H1 (cell line): ENCODE measurements at regions not wholly inside any gene's neighbourhood (a gene's known extent, or its start where the extent isn't known, plus 50 kb on each side); places are given as distances from the start of the nearest gene placed in this dataset.

ENCODE experiments used
- CTCF ChIA-PET: fragments of 300-600 bp; sonication (Branson Sonifier 250); formaldehyde crosslinking; loops from one replicate; lab custom pipeline; 2021; ENCODE audit not compliant: partially characterized antibody; lab: Charles Lee
- POLR2A ChIA-PET: fragments of 300-600 bp; sonication (Branson Sonifier 250); formaldehyde crosslinking; loops from one replicate; lab custom pipeline; 2021; ENCODE audit warnings: inconsistent platforms; ENCODE audit not compliant: partially characterized antibody; lab: Charles Lee
- DNase-seq, 2 experiments: peaks; one replicate each; pipeline versions ENCODE4 v3.0.0 to v3.0.0-alpha.2; 2010 to 2022; ENCODE audit warnings: low spot score in 2 of 2, low read depth in 1 of 2, mixed read lengths in 1 of 2
- FAIRE-seq: peaks from 2 replicates; lab custom pipeline; 2011; peaks lifted over from hg19 to GRCh38; lab: Jason Lieb, UNC
- H2AFZ ChIP-seq: 2 replicates; pipeline ENCODE4 v1.8.1; 2012; ENCODE audit warnings: low read length, inconsistent platforms
- H2AK5ac ChIP-seq: 2 replicates; pipeline ENCODE4 v1.6.1; 2013; ENCODE audit warnings: low read depth, low read length
- H2BK120ac ChIP-seq: replicated peaks from 2 replicates; pipeline ENCODE3; 2013; ENCODE audit warnings: low read depth, low read length, inconsistent platforms
- H2BK12ac ChIP-seq: 2 replicates; pipeline ENCODE4 v1.6.1; 2013; ENCODE audit warnings: low read depth, low read length
- H2BK15ac ChIP-seq: 2 replicates; pipeline ENCODE4 v1.6.1; 2013; ENCODE audit warnings: low read length
- H2BK20ac ChIP-seq: 2 replicates; pipeline ENCODE4 v1.6.1; 2013; ENCODE audit warnings: low read length
- H2BK5ac ChIP-seq: 2 replicates; pipeline ENCODE4 v1.6.1; 2013; ENCODE audit warnings: low read depth, low read length
- H3K14ac ChIP-seq: 2 replicates; pipeline ENCODE4 v1.6.1; 2013; ENCODE audit warnings: inconsistent platforms; ENCODE audit not compliant: insufficient read length
- H3K18ac ChIP-seq: 2 replicates; pipeline ENCODE4 v1.6.1; 2013; ENCODE audit warnings: low read length; ENCODE audit errors: extremely low read depth
- H3K23ac ChIP-seq: 2 replicates; pipeline ENCODE4 v1.6.1; 2013; ENCODE audit warnings: inconsistent platforms; ENCODE audit not compliant: insufficient read length
- H3K23me2 ChIP-seq: 2 replicates; pipeline ENCODE4 v1.6.1; 2013; ENCODE audit warnings: low read depth, low read length
- H3K27ac ChIP-seq: 2 replicates; pipeline ENCODE4 v1.6.1; 2011; ENCODE audit warnings: low read depth, low read length, inconsistent platforms
- H3K27me3 ChIP-seq, 4 experiments: replicated peaks in 1 of 4; 1 replicate in 1 of 4; 2 replicates in 3 of 4; pipeline versions ENCODE4 v1.6.1 to v1.8.1; 2011 to 2013; ENCODE audit warnings: low read length in 3 of 4, mild to moderate bottlenecking in 3 of 4, inconsistent platforms in 2 of 4, mixed read lengths in 2 of 4, moderate library complexity in 1 of 4; ENCODE audit not compliant: control insufficient read depth in 3 of 4, insufficient read depth in 3 of 4; ENCODE audit errors: extremely low read depth in 1 of 4
- H3K36me3 ChIP-seq, 4 experiments: 2 replicates each; pipeline versions ENCODE4 v1.6.1 to v1.8.1; 2011 to 2013; ENCODE audit warnings: mild to moderate bottlenecking in 4 of 4, low read length in 3 of 4, moderate library complexity in 2 of 4, control low read depth in 1 of 4, inconsistent platforms in 1 of 4; ENCODE audit not compliant: insufficient read depth in 4 of 4, control insufficient read depth in 2 of 4
- H3K4ac ChIP-seq: replicated peaks from 2 replicates; pipeline ENCODE3; 2013; ENCODE audit warnings: low read length, low read depth, mixed read lengths, inconsistent platforms; ENCODE audit not compliant: insufficient read length
- H3K4me1 ChIP-seq, 4 experiments: replicated peaks in 1 of 4; 1 replicate in 1 of 4; 2 replicates in 3 of 4; pipeline versions ENCODE4 v1.6.1 to v1.8.1; 2011 to 2013; ENCODE audit warnings: low read length in 3 of 4, inconsistent platforms in 2 of 4, mixed read lengths in 1 of 4; ENCODE audit not compliant: insufficient read depth in 4 of 4, control insufficient read depth in 3 of 4
- H3K4me2 ChIP-seq, 2 experiments: 2 replicates each; pipeline versions ENCODE4 v1.6.1 to v1.8.1; 2011 to 2013; ENCODE audit warnings: low read depth in 2 of 2, low read length in 2 of 2, control low read depth in 1 of 2, inconsistent platforms in 1 of 2, mild to moderate bottlenecking in 1 of 2; ENCODE audit not compliant: insufficient read depth in 1 of 2
- H3K4me3 ChIP-seq, 4 experiments: fragments of 200-600, 300-600 bp in 1 of 4; sonication (generic), shearing (Covaris generic), sonication (Bioruptor Twin) in 1 of 4; 2 replicates each; pipeline versions ENCODE4 v1.5.1 to v1.8.1; 2011 to 2016; ENCODE audit warnings: low read length in 4 of 4, low read depth in 3 of 4, control low read depth in 2 of 4, inconsistent platforms in 2 of 4, mild to moderate bottlenecking in 2 of 4, mixed read lengths in 1 of 4, moderate library complexity in 1 of 4; ENCODE audit not compliant: insufficient read depth in 2 of 4; ENCODE audit errors: extremely low read depth in 1 of 4
- H3K56ac ChIP-seq: replicated peaks from 2 replicates; pipeline ENCODE3; 2013; ENCODE audit warnings: low read depth, mild to moderate bottlenecking, mixed read lengths, low read length, inconsistent platforms; ENCODE audit not compliant: insufficient read length
- H3K79me1 ChIP-seq: 2 replicates; pipeline ENCODE4 v1.6.1; 2013; ENCODE audit warnings: low read depth, low read length, control low read depth
- H3K79me2 ChIP-seq, 2 experiments: 2 replicates each; pipeline versions ENCODE4 v1.6.1 to v1.8.1; 2012 to 2013; ENCODE audit warnings: low read length in 2 of 2, mild to moderate bottlenecking in 2 of 2, inconsistent platforms in 1 of 2; ENCODE audit not compliant: insufficient read depth in 2 of 2, control insufficient read depth in 1 of 2
- H3K9ac ChIP-seq, 4 experiments: replicated peaks in 1 of 4; 1 replicate in 1 of 4; 2 replicates in 3 of 4; pipeline versions ENCODE4 v1.6.1 to v1.8.1; 2011 to 2013; ENCODE audit warnings: low read depth in 3 of 4, low read length in 3 of 4, control low read depth in 2 of 4, mild to moderate bottlenecking in 2 of 4, moderate library complexity in 2 of 4, inconsistent platforms in 1 of 4; ENCODE audit errors: extremely low read depth in 1 of 4
- H3K9me3 ChIP-seq, 2 experiments: 2 replicates each; pipeline versions ENCODE4 v1.6.1 to v1.8.1; 2012 to 2013; ENCODE audit warnings: mild to moderate bottlenecking in 2 of 2, moderate library complexity in 2 of 2, control low read depth in 1 of 2, inconsistent platforms in 1 of 2, low read depth in 1 of 2, low read length in 1 of 2, mixed read lengths in 1 of 2; ENCODE audit not compliant: insufficient read depth in 2 of 2
- H4K20me1 ChIP-seq, 2 experiments: replicated peaks in 1 of 2; 2 replicates each; pipeline versions ENCODE3 to v1.8.1; 2011 to 2013; ENCODE audit warnings: inconsistent platforms in 2 of 2, low read length in 2 of 2, mild to moderate bottlenecking in 1 of 2; ENCODE audit not compliant: insufficient read depth in 2 of 2, control insufficient read depth in 1 of 2
- H4K5ac ChIP-seq: 2 replicates; pipeline ENCODE4 v1.6.1; 2013; ENCODE audit warnings: low read length, low read depth, mixed read lengths, inconsistent platforms; ENCODE audit not compliant: insufficient read length
- H4K8ac ChIP-seq: 2 replicates; pipeline ENCODE4 v1.8.0; 2013; ENCODE audit warnings: mild to moderate bottlenecking, moderate library complexity, low read length, inconsistent platforms; ENCODE audit not compliant: insufficient read depth; ENCODE audit errors: extremely low read depth
- H4K91ac ChIP-seq: replicated peaks from 2 replicates; pipeline ENCODE3; 2013; ENCODE audit warnings: low read length, mixed read lengths, inconsistent platforms; ENCODE audit not compliant: insufficient read length
- BCL11A ChIP-seq, 2 experiments: IDR thresholded peaks; one replicate each; pipeline ENCODE4 v1.6.1; 2011; ENCODE audit warnings: low read depth in 2 of 2, low read length in 2 of 2, mild to moderate bottlenecking in 2 of 2
- CEBPB ChIP-seq: IDR thresholded peaks from 2 replicates; pipeline ENCODE4 v1.6.1; 2012; ENCODE audit warnings: low read depth, low read length
- EP300 ChIP-seq, 2 experiments: IDR thresholded peaks; 1 replicate in 1 of 2; 2 replicates in 1 of 2; pipeline ENCODE4 v1.6.1; 2011 to 2012; ENCODE audit warnings: low read depth in 2 of 2, low read length in 2 of 2, mild to moderate bottlenecking in 2 of 2, borderline replicate concordance in 1 of 2, inconsistent platforms in 1 of 2, moderate library complexity in 1 of 2
- FOSL1 ChIP-seq: IDR thresholded peaks from 2 replicates; pipeline ENCODE4 v1.6.1; 2011; ENCODE audit warnings: mild to moderate bottlenecking, low read depth, low read length, moderate library complexity; ENCODE audit not compliant: insufficient read depth
- GTF2F1 ChIP-seq: IDR thresholded peaks from 2 replicates; pipeline ENCODE4 v1.6.1; 2012; ENCODE audit warnings: low read depth, low read length, improper control_type of control experiment, borderline replicate concordance
- SIX5 ChIP-seq: IDR thresholded peaks from 2 replicates; pipeline ENCODE4 v1.6.1; 2011; ENCODE audit warnings: mild to moderate bottlenecking, low read depth, low read length
- SP4 ChIP-seq: IDR thresholded peaks from 2 replicates; pipeline ENCODE4 v1.6.1; 2012; ENCODE audit warnings: low read length, inconsistent platforms
- SRF ChIP-seq: IDR thresholded peaks from 2 replicates; pipeline ENCODE4 v1.6.1; 2011; ENCODE audit warnings: mild to moderate bottlenecking, low read depth, low read length, moderate library complexity
- TEAD4 ChIP-seq: IDR thresholded peaks from 2 replicates; pipeline ENCODE4 v1.6.1; 2012; ENCODE audit warnings: low read depth, low read length, inconsistent platforms, mixed read lengths
- WGBS, 2 experiments: shearing (Covaris generic) in 1 of 2; methylation state at CpG; one replicate each; pipeline versions ENCODE4 v1.1.6 to v1.1.7; 2013 to 2015; ENCODE audit warnings: low lambda C conversion rate in 2 of 2, mixed read lengths in 2 of 2, inconsistent platforms in 1 of 2, low coverage in 1 of 2, missing lambda C conversion rate in 1 of 2; ENCODE audit not compliant: insufficient replicate concordance in 2 of 2, insufficient coverage in 1 of 2, insufficient read length in 1 of 2; ENCODE audit errors: extremely low coverage in 1 of 2, missing lambda C conversion rate in 1 of 2; 5-methylcytosine and 5-hydroxymethylcytosine counted together
- TF ChIP-seq, protein P1 (sequence below): IDR thresholded peaks from 2 replicates; pipeline ENCODE4 v1.6.1; 2012; ENCODE audit warnings: inconsistent platforms

DNA sequence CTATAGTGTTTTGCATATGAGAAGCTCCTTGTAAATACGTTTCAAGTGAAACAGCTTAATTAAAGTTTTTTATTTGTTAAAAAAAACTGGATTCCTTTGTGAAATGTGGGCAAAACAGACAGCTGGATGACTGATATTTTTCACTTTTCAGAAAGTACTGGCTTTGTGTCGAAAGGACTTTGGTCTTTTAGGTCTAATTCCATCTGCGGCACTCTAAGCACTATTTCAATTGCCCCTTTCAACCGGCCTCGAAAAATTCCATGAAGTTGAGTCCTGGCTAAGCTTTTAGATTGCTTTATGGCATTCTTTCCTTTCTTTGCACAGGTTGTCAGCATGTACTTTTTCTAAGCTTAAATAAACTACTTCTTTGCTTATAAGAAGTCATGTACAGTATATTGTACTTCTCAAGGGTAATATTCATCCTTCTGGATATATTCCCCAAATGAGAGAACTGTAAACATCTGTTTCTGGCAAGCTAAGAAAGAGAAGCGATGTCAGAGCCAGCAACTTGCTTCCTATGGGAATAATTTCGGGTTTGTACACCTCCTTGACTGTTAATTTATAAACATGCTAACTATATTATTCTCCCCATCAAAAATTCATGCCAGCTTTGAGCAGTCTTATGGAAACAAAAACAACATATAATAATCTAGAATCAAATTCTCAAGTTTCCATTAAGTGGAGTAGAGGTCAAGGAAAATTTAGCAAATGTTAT, 611.3 kb downstream of the ETNK1 start:
- H3K4ac ChIP-seq, result no peak overlapping the region
- CTCF ChIA-PET, result interaction anchor here (0.8 to 5.2 kb wide), 3 partner anchors 11 to 1428 kb away, joined by 3 to 24 read pairs (median 4); no protein-coding TSS in a partner anchor
- H2BK15ac ChIP-seq, result no peak overlapping the region
- no peak for FAIRE-seq
- no peaks in the 10 kb centered on the region for H3K79me2 ChIP-seq
- no peak overlapping the region for H3K18ac ChIP-seq
- H4K91ac ChIP-seq, result no peak overlapping the region
- TF ChIP-seq SIX5 (no peak), GTF2F1 (no peak), SP4 (no peak), TEAD4 (no peak), EP300 (IDR thresholded peaks at IDR 0.05; ENCODE audit: borderline replicate concordance in 1 of 2, low read depth in 2 of 2, low read length in 2 of 2) (no peak), SRF (no peak), CEBPB (no peak), FOSL1 (no peak), BCL11A (IDR thresholded peaks at IDR 0.05; ENCODE audit: low read depth in 2 of 2, low read length in 2 of 2) (no peak)
- TF ChIP-seq, protein P1, sequence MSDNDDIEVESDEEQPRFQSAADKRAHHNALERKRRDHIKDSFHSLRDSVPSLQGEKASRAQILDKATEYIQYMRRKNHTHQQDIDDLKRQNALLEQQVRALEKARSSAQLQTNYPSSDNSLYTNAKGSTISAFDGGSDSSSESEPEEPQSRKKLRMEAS, result no peak
- H3K4me3 ChIP-seq, result no peak overlapping the region
- POLR2A ChIA-PET, result no interaction called here
- no peaks in the 10 kb centered on the region for H3K79me1 ChIP-seq
- no peaks in the 10 kb centered on the region for H4K20me1 ChIP-seq
- H3K36me3 ChIP-seq, result no peaks in the 10 kb centered on the region
- H3K23ac ChIP-seq, result no peak overlapping the region
- no peak overlapping the region for H2BK20ac ChIP-seq
- H4K8ac ChIP-seq, result no peak overlapping the region
- H3K9ac ChIP-seq, result no peak overlapping the region
- no peak overlapping the region for H3K4me2 ChIP-seq
- H2AK5ac ChIP-seq, result no peak overlapping the region
- no peaks in the 10 kb centered on the region for H3K4me1 ChIP-seq
- WGBS, 2 experiments, result 86% methylated on average over 7 of the region's 7 CpGs; no CpG with 5 or more reads in 1 of the 2 experiments
- H2AFZ ChIP-seq, result 0 out of 2 replicates have a peak overlapping the region, but pooled peaks have one; percentile 14
- no peak overlapping the region for H2BK12ac ChIP-seq
- H3K14ac ChIP-seq, result no peak overlapping the region
- H3K23me2 ChIP-seq, result no peaks in the 10 kb centered on the region; the same call in 1 of the 2 replicates
- H2BK5ac ChIP-seq, result no peak overlapping the region
- H4K5ac ChIP-seq, result no peak overlapping the region
- H3K27ac ChIP-seq, result no peak overlapping the region
- no peak overlapping the region for H3K56ac ChIP-seq
- no peaks in the 10 kb centered on the region for H3K9me3 ChIP-seq
- no peaks in the 10 kb centered on the region for H3K27me3 ChIP-seq
- DNase-seq, result no peak
- H2BK120ac ChIP-seq, result no peak overlapping the region
